ENCODE measurements at regions not wholly inside any gene's neighbourhood (a gene's known extent, or its start where the extent isn't known, plus 50 kb on each side); places are given as distances from the start of the nearest gene placed in this dataset.

GRCh38 chr1:36722871-36723270 lies 240.2 kb upstream of the CSF3R start:
- no peak overlapping the region for H3K4me3 ChIP-seq
- no peaks in the 10 kb centered on the region for H3K36me3 ChIP-seq
- TF ChIP-seq CTCF (IDR thresholded peaks at IDR 0.05) (no peak), POLR2A (IDR thresholded peaks at IDR 0.05) (no peak)
- ATAC-seq (no peak), DNase-seq (no peak)
- intact Hi-C loops (cut with DNase I): no loop called here
- no peak overlapping the region for H3K27ac ChIP-seq
- peaks cover 0 to 33% (median 11%) of the 10 kb centered on the region in 9 donors for H3K27me3 ChIP-seq
- 54 to 66% (median 55%) methylated on average over 4 to 5 of the region's 5 CpGs for WGBS, 4 donors
- no peaks in the 10 kb centered on the region for H3K4me1 ChIP-seq
- no peaks in the 10 kb centered on the region for H3K9me3 ChIP-seq

- Histone ChIP-seq H3K27ac (no peak overlapping the region), H3K9me3 (no peaks in the 10 kb centered on the region), H3K4me1 (no peaks in the 10 kb centered on the region), H3K36me3 (no peaks in the 10 kb centered on the region), H3K27me3 (peaks cover 0 to 39% (median 15%) of the 10 kb centered on the region in 9 donors), H3K4me3 (no peak overlapping the region)
- no peak for TF ChIP-seq POLR2A (IDR thresholded peaks at IDR 0.05)
- TF ChIP-seq CTCF (IDR thresholded peaks at IDR 0.05): no peak
- no peak for ATAC-seq
- WGBS, 4 donors: 68 to 74% (median 69%) methylated on average over 6 of the region's 6 CpGs
- DNase-seq: no peak
- intact Hi-C loops (cut with DNase I): no loop called here
Measured at GRCh38 chr1:36721261-36721660, 238.5 kb upstream of the CSF3R start.

GRCh38 chr1:36717431-36717830 lies 234.7 kb upstream of the CSF3R start:
- Histone ChIP-seq H3K36me3 (no peaks in the 10 kb centered on the region), H3K4me1 (no peaks in the 10 kb centered on the region), H3K27ac (no peak overlapping the region), H3K9me3 (no peaks in the 10 kb centered on the region), H3K4me3 (no peak overlapping the region), H3K27me3 (peaks cover 0 to 59% (median 27%) of the 10 kb centered on the region in 9 donors)
- no peak for DNase-seq
- WGBS, 4 donors: 72 to 82% (median 77%) methylated on average over 2 of the region's 2 CpGs
- intact Hi-C loops (cut with DNase I): no loop called here
- no peak for ATAC-seq
- TF ChIP-seq CTCF (IDR thresholded peaks at IDR 0.05): no peak
- no peak for TF ChIP-seq POLR2A (IDR thresholded peaks at IDR 0.05)

GRCh38 chr1:36715797-36716196 lies 233.1 kb upstream of the CSF3R start:
- Histone ChIP-seq H3K36me3 (no peaks in the 10 kb centered on the region), H3K4me1 (no peaks in the 10 kb centered on the region), H3K27ac (no peak overlapping the region), H3K4me3 (no peak overlapping the region), H3K27me3 (peaks cover 0 to 60% (median 23%) of the 10 kb centered on the region in 9 donors), H3K9me3 (no peaks in the 10 kb centered on the region)
- TF ChIP-seq CTCF (IDR thresholded peaks at IDR 0.05) (no peak), POLR2A (IDR thresholded peaks at IDR 0.05) (no peak)
- DNase-seq (no peak), ATAC-seq (no peak)
- 68 to 82% (median 76%) methylated on average over 2 of the region's 2 CpGs for WGBS, 4 donors
- intact Hi-C loops (cut with DNase I): no loop called here

Data from heart left ventricle (tissue), 16 donors.